Right lobe of liver (tissue), 6 donors: ENCODE measurements at regions not wholly inside any gene's neighbourhood (a gene's known extent, or its start where the extent isn't known, plus 50 kb on each side); places are given as distances from the start of the nearest gene placed in this dataset.

Experiments
- ATAC-seq, 4 donors: fragments of 200-7000 bp; cut with Tn5 transposase; one replicate each; pipeline ENCODE4 v1.9.1; 2020; ENCODE audit warnings: mild to moderate bottlenecking in 4 of 4, moderate library complexity in 4 of 4
- DNase-seq, 3 donors: peaks; one replicate each; pipeline ENCODE4 v3.0.0-alpha.2; 2020
- H3K27ac ChIP-seq, 3 donors: fragments of 200-600 bp; one replicate each; pipeline ENCODE4 v1.8.0; 2022
- H3K27me3 ChIP-seq, 2 donors: fragments of 200-600 bp; one replicate each; pipeline ENCODE4 v1.8.0; 2022
- H3K36me3 ChIP-seq, 4 donors: fragments of 200-600 bp; sonication (generic) in 1 of 4; one replicate each; pipeline versions ENCODE4 v1.5.1 to v1.8.0; 2017 to 2022; ENCODE audit warnings: control low read depth in 1 of 4
- H3K4me1 ChIP-seq, 4 donors: fragments of 200-600 bp; sonication (generic) in 1 of 4; one replicate each; pipeline versions ENCODE4 v1.5.1 to v1.8.0; 2017 to 2022; ENCODE audit warnings: control low read depth in 1 of 4
- H3K4me3 ChIP-seq, 3 donors: fragments of 200-600 bp; one replicate each; pipeline ENCODE4 v1.8.0; 2022
- H3K9me3 ChIP-seq, 4 donors: fragments of 200-600 bp; sonication (generic) in 1 of 4; one replicate each; pipeline versions ENCODE4 v1.5.1 to v1.8.0; 2017 to 2022; ENCODE audit warnings: control low read depth in 1 of 4
- POLR2A ChIP-seq: fragments of 450-650 bp; IDR thresholded peaks from one replicate; pipeline ENCODE4 v1.6.1; 2017; ENCODE audit warnings: antibody characterized with exemption, mild to moderate bottlenecking
- WGBS: methylation state at CpG from one replicate; pipeline ENCODE4 v1.1.6; 2018; ENCODE audit warnings: low coverage, low lambda C conversion rate; ENCODE audit not compliant: insufficient coverage; ENCODE audit errors: missing lambda C conversion rate; 5-methylcytosine and 5-hydroxymethylcytosine counted together
- intact Hi-C, 2 donors: fragments of 100-400 bp; cut with DNase I; formaldehyde crosslinking; loops; one replicate each; pipeline versions ENCODE4 v1.11.2 to v1.14.1; 2022
- TF ChIP-seq, protein P1 (sequence below), 4 donors: fragments of 200-600 bp in 3 of 4; fragments of 450-650 bp in 1 of 4; IDR thresholded peaks; one replicate each; pipeline versions ENCODE4 v1.5.1 to v1.8.0; 2016 to 2022; ENCODE audit warnings: antibody characterized with exemption in 4 of 4, mild to moderate bottlenecking in 2 of 4
- donor health status: DM: no; HTN: yes; CAD: no.
- donor health status: DM: no; HTN: no; CAD: no.
- donor health status: DM: no; HTN: no; CAD: no.
- donor health status: DM: no; HTN: yes; CAD: no.
- donor health status: DM: no; HTN: yes; CAD: no.

DNA sequence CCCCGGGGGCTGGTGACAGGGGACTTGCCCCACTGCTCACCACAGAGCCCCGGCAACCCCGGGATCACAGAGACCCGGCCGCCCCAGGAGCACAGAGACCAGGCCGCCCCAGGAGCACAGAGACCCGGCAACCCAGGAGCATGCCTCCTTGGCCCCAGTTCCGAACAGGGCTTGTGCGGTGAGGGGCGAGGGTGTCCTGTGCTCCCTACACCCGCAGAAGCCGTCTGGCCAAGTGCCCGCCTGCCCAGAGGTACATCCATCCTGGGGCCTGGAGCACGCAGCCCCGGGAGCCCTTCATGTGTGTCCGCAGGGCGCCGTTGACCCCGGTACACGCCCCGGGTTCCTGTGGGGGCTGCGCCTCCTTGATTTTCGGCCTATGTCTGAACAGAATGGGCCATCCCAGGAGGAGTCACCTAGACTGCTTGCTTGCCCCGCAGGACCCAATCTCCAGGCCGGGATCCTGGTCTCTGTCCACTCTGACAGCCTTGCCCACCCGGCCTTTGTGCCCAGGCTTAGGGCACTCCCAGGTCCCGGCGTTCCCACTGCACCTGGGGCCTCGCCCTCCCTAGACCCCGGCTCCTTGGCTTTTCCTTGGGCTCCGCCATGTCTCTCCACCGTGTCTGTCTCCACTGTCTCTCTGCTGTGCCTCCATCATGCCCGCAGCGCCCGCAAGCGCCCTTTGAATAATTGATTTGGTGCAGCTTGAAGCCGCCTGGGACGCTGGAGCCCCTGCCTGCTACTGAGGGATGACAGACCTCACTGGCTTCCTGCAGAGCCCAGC, 219.8 kb downstream of the ERMARD start:
- intact Hi-C loops: no loop called here
- ATAC-seq: no peak
- no peaks in the 10 kb centered on the region for H3K4me1 ChIP-seq
- no peak overlapping the region for H3K4me3 ChIP-seq
- peak in 2 of 3 donors; percentile 19 to 36 for DNase-seq
- 83% methylated on average over 10 of the region's 38 CpGs for WGBS
- no peak overlapping the region for H3K27ac ChIP-seq
- H3K36me3 ChIP-seq: no peaks in the 10 kb centered on the region
- no peaks in the 10 kb centered on the region for H3K9me3 ChIP-seq
- TF ChIP-seq, protein P1, sequence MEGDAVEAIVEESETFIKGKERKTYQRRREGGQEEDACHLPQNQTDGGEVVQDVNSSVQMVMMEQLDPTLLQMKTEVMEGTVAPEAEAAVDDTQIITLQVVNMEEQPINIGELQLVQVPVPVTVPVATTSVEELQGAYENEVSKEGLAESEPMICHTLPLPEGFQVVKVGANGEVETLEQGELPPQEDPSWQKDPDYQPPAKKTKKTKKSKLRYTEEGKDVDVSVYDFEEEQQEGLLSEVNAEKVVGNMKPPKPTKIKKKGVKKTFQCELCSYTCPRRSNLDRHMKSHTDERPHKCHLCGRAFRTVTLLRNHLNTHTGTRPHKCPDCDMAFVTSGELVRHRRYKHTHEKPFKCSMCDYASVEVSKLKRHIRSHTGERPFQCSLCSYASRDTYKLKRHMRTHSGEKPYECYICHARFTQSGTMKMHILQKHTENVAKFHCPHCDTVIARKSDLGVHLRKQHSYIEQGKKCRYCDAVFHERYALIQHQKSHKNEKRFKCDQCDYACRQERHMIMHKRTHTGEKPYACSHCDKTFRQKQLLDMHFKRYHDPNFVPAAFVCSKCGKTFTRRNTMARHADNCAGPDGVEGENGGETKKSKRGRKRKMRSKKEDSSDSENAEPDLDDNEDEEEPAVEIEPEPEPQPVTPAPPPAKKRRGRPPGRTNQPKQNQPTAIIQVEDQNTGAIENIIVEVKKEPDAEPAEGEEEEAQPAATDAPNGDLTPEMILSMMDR (IDR thresholded peaks at IDR 0.05): no peak
- TF ChIP-seq POLR2A: no peak
- no peaks in the 10 kb centered on the region for H3K27me3 ChIP-seq

DNA sequence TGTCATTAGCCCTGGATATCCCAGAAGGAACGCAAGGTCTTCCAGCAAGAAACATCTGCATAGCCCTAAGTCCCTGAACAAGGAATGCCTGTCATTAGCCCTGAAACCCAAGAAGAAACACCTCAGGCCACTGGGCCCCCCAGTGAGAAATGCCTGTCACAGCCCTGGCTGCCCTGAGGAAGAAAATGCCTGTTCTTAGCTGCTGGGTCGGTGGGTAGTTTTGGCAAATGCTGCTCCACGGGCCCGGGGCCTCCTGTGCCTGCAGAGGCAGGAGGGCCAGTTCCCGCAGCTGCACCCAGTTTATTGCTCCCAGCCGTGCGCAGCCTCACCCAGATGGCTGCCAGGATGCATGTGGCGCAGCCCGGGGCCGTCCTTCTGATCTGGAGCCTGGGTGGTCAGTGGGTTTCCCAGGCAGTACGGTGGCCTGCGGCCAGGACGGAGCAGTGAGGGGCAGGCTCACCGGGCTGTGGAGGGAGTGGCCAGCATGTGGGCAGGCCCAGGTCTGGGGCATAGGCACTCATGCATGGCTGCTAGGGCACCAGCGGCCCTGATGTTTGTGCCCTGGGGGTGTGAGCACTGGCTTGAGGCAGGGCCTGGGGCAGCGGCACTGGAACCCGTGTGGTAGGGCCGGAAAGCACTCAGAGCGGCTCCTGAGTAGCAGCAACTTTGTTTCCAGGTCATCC, 219.0 kb downstream of the ERMARD start:
- Histone ChIP-seq H3K36me3 (no peaks in the 10 kb centered on the region), H3K4me3 (no peak overlapping the region), H3K9me3 (no peaks in the 10 kb centered on the region), H3K27me3 (no peaks in the 10 kb centered on the region), H3K4me1 (no peaks in the 10 kb centered on the region), H3K27ac (no peak overlapping the region)
- intact Hi-C loops: no loop called here
- peak in 2 of 3 donors; percentile 18 to 39 for DNase-seq
- TF ChIP-seq, protein P1 (IDR thresholded peaks at IDR 0.05): no peak
- TF ChIP-seq POLR2A: no peak
- WGBS: no CpG with 5 or more reads among the region's 19 CpGs
- ATAC-seq: peak in 1 of 4 donors; percentile 10

DNA sequence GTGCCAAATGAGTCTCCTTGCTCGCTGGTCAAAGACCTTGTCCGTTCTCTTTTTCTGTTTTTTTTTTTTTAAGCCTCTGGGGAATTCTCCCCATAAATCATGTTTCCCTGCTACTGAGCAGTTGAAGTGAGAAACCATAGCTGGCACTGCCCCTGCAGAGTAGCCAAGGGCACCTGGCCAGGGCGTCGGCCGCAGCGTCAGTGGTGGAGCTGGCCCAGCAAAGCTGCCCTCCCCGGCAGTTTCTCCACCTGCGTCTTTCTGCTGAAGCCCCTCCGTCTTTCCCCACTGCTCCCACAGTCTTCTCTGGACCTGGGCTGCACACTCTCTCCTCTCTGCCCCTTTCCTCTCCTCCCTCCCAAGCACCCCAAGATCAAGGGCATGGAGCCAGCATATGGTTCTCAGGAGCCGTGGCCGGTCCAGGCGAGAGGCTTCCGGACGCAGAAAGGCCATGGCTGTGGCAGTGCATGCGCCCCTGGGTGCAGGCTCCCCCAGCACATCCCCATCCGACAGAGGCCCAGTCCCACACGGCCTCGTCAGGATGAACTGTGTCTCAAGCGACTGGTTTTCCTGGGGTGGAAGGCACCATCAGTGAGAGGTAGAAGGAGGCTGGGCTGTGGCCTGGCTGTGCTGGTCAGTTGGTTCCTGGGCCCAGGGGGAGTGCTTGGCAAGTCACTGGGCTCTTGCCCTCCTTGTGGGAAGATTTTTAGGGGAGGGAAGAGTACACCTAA, 218.1 kb downstream of the ERMARD start:
- Histone ChIP-seq H3K27me3 (no peaks in the 10 kb centered on the region), H3K4me3 (no peak overlapping the region), H3K9me3 (no peaks in the 10 kb centered on the region), H3K27ac (no peak overlapping the region), H3K4me1 (no peaks in the 10 kb centered on the region), H3K36me3 (no peaks in the 10 kb centered on the region)
- no peak for TF ChIP-seq POLR2A
- WGBS: 94% methylated on average over 9 of the region's 19 CpGs
- ATAC-seq (no peak), DNase-seq (peak in 2 of 3 donors; percentile 7 to 38)
- intact Hi-C loops: no loop called here

DNA sequence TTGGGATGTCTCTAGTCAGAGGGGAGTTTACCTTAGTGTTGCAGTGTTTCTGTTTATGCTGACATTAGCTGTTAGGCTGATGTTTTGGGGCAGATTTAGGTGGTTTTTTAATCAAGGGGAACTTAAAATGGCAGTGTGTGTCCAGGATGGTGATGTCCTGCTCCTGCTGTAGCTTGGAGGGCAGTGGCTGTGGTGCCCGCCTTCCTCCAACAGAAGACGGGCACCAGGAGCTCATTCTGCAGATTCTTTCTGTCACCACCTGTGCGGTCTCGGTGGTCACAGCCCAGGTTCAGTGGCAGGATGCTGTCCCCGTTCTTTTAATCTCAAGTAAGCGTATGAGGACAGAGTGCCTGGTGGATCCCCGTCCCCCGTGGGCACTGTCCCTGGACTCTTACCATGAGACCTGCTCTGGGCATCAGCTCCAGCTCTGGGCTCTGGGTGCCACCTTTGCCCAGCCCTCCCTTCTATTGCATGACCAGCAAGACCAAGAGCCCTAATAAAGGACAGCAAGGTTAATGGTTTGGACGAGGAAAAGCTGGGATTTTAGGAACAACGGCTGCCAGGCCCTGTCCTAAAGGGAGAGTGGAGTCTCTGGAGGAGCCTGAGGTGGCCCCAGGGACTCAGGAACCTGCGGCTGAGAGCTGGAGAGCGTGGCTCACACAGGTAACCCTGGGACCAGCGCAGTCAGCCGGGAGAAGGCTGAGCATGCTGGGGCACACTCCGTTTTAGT, 217.3 kb downstream of the ERMARD start:
- DNase-seq (peak in 1 of 3 donors; percentile 39), ATAC-seq (peak; percentile 36 to 68 (median 48))
- H3K27me3 ChIP-seq: no peaks in the 10 kb centered on the region
- no peak overlapping the region for H3K27ac ChIP-seq
- H3K4me3 ChIP-seq: no peak overlapping the region
- H3K36me3 ChIP-seq: no peaks in the 10 kb centered on the region
- H3K9me3 ChIP-seq: no peaks in the 10 kb centered on the region
- 60% methylated on average over 3 of the region's 15 CpGs for WGBS
- TF ChIP-seq, protein P1 (IDR thresholded peaks at IDR 0.05): no peak
- TF ChIP-seq POLR2A: no peak
- intact Hi-C loops: no loop called here
- H3K4me1 ChIP-seq: no peaks in the 10 kb centered on the region
